Omental fat pad (tissue), 3 donors: ENCODE measurements at regions not wholly inside any gene's neighbourhood (a gene's known extent, or its start where the extent isn't known, plus 50 kb on each side); places are given as distances from the start of the nearest gene placed in this dataset.

Source experiments
- ATAC-seq: fragments of 150-250 bp; one replicate; pipeline ENCODE4 v1.9.1; 2016; ENCODE audit warnings: mild to moderate bottlenecking, moderate library complexity; ENCODE audit not compliant: low FRiP score
- DNase-seq: peaks from one replicate; pipeline ENCODE4 v3.0.0-alpha.2; 2019; ENCODE audit warnings: low spot score
- TF ChIP-seq, protein P1 (sequence below), 3 donors: fragments of 450-650 bp; IDR thresholded peaks; one replicate each; pipeline ENCODE4 v1.5.1; 2016 to 2017; ENCODE audit warnings: antibody characterized with exemption in 3 of 3, mild to moderate bottlenecking in 3 of 3, moderate library complexity in 2 of 3

DNA sequence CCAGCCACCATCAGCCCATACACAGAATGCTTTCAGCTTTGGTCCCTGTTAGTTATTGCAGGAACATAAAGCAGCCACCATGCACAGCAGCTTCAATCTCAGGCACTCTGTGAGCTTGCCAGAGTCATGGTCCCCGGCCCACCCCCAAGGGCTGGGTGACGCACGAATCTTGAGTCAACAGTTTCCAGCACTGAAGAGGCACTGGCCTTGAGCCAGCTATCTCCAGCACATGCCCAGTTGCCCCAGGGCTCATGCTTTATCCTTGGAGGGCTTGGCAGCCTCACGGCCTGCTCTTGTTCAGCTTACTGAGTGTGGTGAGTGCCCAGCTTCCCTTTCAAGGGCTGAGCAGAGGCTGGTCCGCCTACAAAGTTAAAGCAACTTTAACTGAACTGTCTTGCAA lies 200.7 kb upstream of the RAB4A start:
- ATAC-seq (peak; percentile 50), DNase-seq (peak; percentile 53)
- TF ChIP-seq, protein P1, sequence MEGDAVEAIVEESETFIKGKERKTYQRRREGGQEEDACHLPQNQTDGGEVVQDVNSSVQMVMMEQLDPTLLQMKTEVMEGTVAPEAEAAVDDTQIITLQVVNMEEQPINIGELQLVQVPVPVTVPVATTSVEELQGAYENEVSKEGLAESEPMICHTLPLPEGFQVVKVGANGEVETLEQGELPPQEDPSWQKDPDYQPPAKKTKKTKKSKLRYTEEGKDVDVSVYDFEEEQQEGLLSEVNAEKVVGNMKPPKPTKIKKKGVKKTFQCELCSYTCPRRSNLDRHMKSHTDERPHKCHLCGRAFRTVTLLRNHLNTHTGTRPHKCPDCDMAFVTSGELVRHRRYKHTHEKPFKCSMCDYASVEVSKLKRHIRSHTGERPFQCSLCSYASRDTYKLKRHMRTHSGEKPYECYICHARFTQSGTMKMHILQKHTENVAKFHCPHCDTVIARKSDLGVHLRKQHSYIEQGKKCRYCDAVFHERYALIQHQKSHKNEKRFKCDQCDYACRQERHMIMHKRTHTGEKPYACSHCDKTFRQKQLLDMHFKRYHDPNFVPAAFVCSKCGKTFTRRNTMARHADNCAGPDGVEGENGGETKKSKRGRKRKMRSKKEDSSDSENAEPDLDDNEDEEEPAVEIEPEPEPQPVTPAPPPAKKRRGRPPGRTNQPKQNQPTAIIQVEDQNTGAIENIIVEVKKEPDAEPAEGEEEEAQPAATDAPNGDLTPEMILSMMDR (IDR thresholded peaks at IDR 0.05) = no peak

DNA sequence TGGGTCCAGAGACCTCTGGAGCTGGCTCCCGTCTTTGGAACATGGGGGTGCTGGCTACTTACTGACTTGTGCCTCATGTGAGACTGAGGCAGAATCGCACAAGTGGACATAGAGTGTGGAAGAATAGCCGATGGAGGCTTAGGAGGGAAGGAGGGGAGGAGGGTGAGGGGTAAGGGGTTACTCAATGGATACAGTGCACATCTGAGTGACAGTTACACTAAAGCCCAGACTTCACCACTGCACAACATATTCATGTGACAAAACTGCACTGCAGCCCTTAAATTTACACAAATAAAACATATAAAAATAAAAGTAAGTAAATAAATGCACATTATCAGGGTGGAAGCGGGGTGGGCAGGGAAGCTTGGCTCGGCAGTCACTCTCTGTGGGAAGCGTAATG lies 197.7 kb upstream of the RAB4A start:
- TF ChIP-seq, protein P1 (IDR thresholded peaks at IDR 0.05) = no peak

DNA sequence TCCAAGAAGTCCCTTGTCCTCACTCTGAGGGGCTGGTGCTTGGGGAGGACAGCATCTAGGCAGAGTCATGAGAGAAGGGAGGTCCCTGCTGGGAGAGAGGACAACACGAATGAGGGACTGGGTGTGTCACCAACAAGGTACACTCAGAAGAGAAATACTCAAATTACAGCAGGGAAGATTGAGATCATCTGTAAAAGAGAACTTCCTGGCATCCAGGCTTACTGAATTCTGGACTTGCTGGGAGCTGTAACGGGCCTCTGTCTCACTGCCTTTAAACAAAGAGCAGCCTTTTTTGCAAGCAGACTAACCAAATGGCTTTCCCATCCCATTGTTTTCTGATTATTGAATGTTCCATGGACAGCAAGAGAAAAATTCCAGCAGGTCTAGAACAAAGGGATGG lies 195.7 kb upstream of the RAB4A start:
- TF ChIP-seq, protein P1 (IDR thresholded peaks at IDR 0.05) = no peak
- DNase-seq (no peak), ATAC-seq (no peak)

More for the DNA sequence above, 197.7 kb upstream of the RAB4A start:
- ATAC-seq = no peak
- DNase-seq = no peak

DNA sequence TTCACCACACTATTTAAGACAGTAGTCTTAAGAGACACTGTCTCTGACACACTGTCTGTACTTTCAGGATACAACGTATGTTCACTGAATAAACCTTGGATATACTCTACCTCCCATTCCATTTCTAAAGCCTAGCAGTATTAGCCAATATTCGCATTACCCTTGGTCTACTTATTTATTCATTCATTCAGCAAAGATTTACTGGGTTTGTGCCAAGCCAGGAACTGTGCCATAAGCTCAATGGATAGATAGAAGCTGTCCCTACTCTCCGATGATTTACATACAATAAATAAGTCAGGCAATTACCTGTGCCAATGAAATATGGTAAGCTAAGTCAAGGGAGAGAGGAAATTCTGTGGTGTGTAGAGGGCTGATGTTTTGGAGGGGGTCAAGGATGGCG lies 195.2 kb upstream of the RAB4A start:
- ATAC-seq (no peak), DNase-seq (no peak)
- TF ChIP-seq, protein P1 (IDR thresholded peaks at IDR 0.05) = no peak

DNA sequence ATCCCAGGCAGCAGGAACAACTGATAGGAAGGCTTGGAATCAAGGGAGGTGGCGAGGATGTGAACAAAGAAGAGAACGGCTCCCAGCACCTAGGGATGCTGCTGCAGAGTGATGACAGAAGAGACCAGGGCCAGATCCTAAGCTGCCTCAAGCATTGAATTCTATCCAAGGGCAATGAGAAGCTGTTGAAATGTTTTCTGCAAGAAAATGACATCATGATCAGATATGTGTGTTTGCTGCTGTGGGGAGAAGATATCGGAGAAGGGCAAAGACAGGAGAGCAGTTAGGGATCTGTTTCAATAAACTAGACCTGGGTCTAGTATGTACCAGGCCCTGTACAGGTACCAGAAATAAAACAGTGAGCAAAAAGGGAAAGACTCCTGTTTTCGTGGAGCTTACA lies 194.7 kb upstream of the RAB4A start:
- ATAC-seq (no peak), DNase-seq (no peak)
- TF ChIP-seq, protein P1 (IDR thresholded peaks at IDR 0.05) = no peak

DNA sequence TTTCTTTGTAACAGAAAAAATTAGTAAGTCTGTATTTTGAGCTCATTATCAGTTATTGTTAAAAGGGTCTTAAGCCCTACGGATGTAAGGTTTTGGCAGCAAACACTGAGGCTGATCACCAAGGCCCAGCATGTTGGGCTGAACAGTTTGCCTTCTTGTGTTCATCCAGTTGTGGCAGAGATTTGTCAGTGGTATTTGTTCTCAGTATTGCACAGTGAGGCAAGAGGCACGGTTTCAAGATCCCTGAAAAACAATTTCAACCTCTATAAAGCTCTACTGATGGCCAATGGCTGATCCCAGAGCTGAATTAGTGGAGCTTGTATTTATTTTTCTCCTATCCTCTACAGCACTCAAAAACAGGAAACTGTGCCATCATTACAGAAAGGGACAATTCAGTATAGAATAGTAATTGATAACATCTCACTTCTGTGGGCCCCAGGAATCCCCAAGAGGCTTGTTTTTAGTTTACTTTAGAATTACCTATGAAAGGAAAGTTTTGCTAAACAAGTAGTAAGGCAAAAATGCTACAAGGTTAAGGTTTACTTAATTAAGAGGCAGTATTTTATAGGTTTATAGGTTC lies 191.8 kb upstream of the RAB4A start:
- TF ChIP-seq, protein P1 (IDR thresholded peaks at IDR 0.05) = no peak
- DNase-seq (no peak), ATAC-seq (no peak)

DNA sequence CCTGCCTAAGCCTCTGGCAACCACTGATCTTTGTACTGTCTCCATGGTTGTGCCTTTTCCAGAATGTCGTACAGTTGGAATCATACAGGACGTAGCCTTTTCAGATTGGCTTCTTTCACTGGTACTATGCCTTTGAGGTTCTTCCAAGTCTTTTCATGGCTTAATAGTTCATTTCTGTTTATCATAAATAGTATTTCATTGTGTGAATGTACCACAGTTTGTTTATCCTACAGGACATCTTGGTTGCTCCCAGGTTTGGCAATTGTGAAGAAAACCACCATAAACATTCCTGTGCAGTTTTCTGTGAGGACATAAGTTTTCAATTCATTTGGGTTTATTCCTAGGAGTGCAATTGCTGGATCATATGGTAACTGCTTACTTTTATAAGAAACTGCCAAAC lies 190.6 kb upstream of the RAB4A start:
- ATAC-seq = no peak
- TF ChIP-seq, protein P1 (IDR thresholded peaks at IDR 0.05) = no peak

More for the DNA sequence above, 190.6 kb upstream of the RAB4A start:
- DNase-seq = no peak
